GM12873 (cell line): ENCODE measurements at regions not wholly inside any gene's neighbourhood (a gene's known extent, or its start where the extent isn't known, plus 50 kb on each side); places are given as distances from the start of the nearest gene placed in this dataset.

Experiments
- CTCF ChIP-seq: IDR thresholded peaks from 2 replicates; pipeline ENCODE4 v1.5.1; 2012; ENCODE audit warnings: low read depth, mild to moderate bottlenecking, moderate library complexity, low read length, control low read depth; ENCODE audit not compliant: insufficient read depth; ENCODE audit errors: missing control alignments

GRCh38 chr1:187566354-187566753 lies 737.6 kb downstream of the PLA2G4A start:
- TF ChIP-seq CTCF: no peak

GRCh38 chr1:187568067-187568466 lies 739.3 kb downstream of the PLA2G4A start:
- TF ChIP-seq CTCF: no peak

- no peak for TF ChIP-seq CTCF
These were observed 741.4 kb downstream of the PLA2G4A start for GRCh38 chr1:187570166-187570565.

GRCh38 chr1:187577610-187578009 lies 748.9 kb downstream of the PLA2G4A start:
- no peak for TF ChIP-seq CTCF

- TF ChIP-seq CTCF: no peak
These were observed 760.2 kb downstream of the PLA2G4A start for GRCh38 chr1:187588917-187589316.

- no peak for TF ChIP-seq CTCF
These were observed 777.0 kb downstream of the PLA2G4A start for GRCh38 chr1:187605736-187606135.

GRCh38 chr1:187617776-187618175 lies 789.0 kb downstream of the PLA2G4A start:
- no peak for TF ChIP-seq CTCF
